B cell (primary cell): ENCODE measurements at regions not wholly inside any gene's neighbourhood (a gene's known extent, or its start where the extent isn't known, plus 50 kb on each side); places are given as distances from the start of the nearest gene placed in this dataset.

Source experiments
- ATAC-seq: fragments of 200-7000 bp; cut with Tn5 transposase; one replicate; pipeline ENCODE4 v1.10.0; 2021; ENCODE audit warnings: low read depth, mild to moderate bottlenecking, moderate number of reproducible peaks, moderate library complexity
- CTCF ChIA-PET: fragments of 350-600 bp; sonication (Branson Sonifier 250); formaldehyde crosslinking; loops from one replicate; lab custom pipeline; 2021; ENCODE audit warnings: antibody characterized with exemption, inconsistent platforms; lab: Charles Lee
- POLR2A ChIA-PET: fragments of 350-600 bp; sonication (Branson Sonifier 250); formaldehyde crosslinking; loops from one replicate; lab custom pipeline; 2021; ENCODE audit warnings: antibody characterized with exemption; lab: Charles Lee
- DNase-seq: peaks from one replicate; pipeline ENCODE4 v3.0.0; 2013
- H2AFZ ChIP-seq: 2 replicates; pipeline ENCODE4 v1.6.1; 2012; ENCODE audit warnings: mild to moderate bottlenecking, low read depth, low read length; ENCODE audit not compliant: insufficient read depth, poor library complexity, severe bottlenecking
- H3K27ac ChIP-seq, 2 donors: 1 replicate in 1 of 2; 2 replicates in 1 of 2; pipeline ENCODE4 v1.5.1; 2012 to 2013; ENCODE audit warnings: low read length in 2 of 2, mild to moderate bottlenecking in 2 of 2, moderate library complexity in 1 of 2
- H3K27me3 ChIP-seq, 4 experiments: fragments of 200-600 bp in 1 of 4; sonication (generic) in 1 of 4; replicated peaks in 1 of 4; 1 replicate in 2 of 4; 2 replicates in 2 of 4; pipeline versions ENCODE4 v1.6.1 to v1.7.0; 2013 to 2016; ENCODE audit warnings: low read length in 3 of 4, mild to moderate bottlenecking in 2 of 4, mixed read lengths in 1 of 4, moderate library complexity in 1 of 4; ENCODE audit not compliant: insufficient read depth in 4 of 4, control insufficient read depth in 3 of 4; ENCODE audit errors: control extremely low read depth in 1 of 4
- H3K36me3 ChIP-seq, 2 experiments: replicated peaks in 1 of 2; 1 replicate in 1 of 2; 2 replicates in 1 of 2; pipeline versions ENCODE4 v1.6.1 to v1.7.1; 2013; ENCODE audit warnings: low read length in 1 of 2; ENCODE audit not compliant: insufficient read depth in 2 of 2, control insufficient read depth in 1 of 2; ENCODE audit errors: control extremely low read depth in 1 of 2, extremely low read depth in 1 of 2
- H3K4me1 ChIP-seq, 2 donors: fragments of 200-600 bp in 1 of 2; sonication (generic) in 1 of 2; 1 replicate in 1 of 2; 2 replicates in 1 of 2; pipeline versions ENCODE4 v1.5.1 to v1.6.1; 2013 to 2017; ENCODE audit warnings: low read length in 2 of 2; ENCODE audit not compliant: control insufficient read depth in 2 of 2, insufficient read depth in 2 of 2
- H3K4me2 ChIP-seq: replicated peaks from 2 replicates; pipeline ENCODE3; 2012; ENCODE audit warnings: mild to moderate bottlenecking, low read depth, low read length; ENCODE audit not compliant: poor library complexity, severe bottlenecking
- H3K4me3 ChIP-seq, 5 experiments: fragments of 200-600 bp in 1 of 5; sonication (generic) in 1 of 5; 1 replicate in 3 of 5; 2 replicates in 2 of 5; pipeline versions ENCODE4 v1.5.1 to v1.7.0; 2011 to 2016; ENCODE audit warnings: low read length in 4 of 5, mild to moderate bottlenecking in 4 of 5, low read depth in 2 of 5, control low read depth in 1 of 5, moderate library complexity in 1 of 5; ENCODE audit not compliant: insufficient read depth in 1 of 5; ENCODE audit errors: control extremely low read depth in 1 of 5, extremely low read depth in 1 of 5
- H3K79me2 ChIP-seq: fragments of 200-600 bp; sonication (generic); one replicate; pipeline ENCODE4 v1.6.0; 2016; ENCODE audit warnings: low read length; ENCODE audit not compliant: control insufficient read depth, insufficient read depth
- H3K9ac ChIP-seq: fragments of 200-600 bp; sonication (generic); 2 replicates; pipeline ENCODE4 v1.6.1; 2017; ENCODE audit warnings: mild to moderate bottlenecking, low read length, moderate library complexity
- H3K9me3 ChIP-seq, 3 donors: one replicate each; pipeline versions ENCODE4 v1.6.1 to v1.7.1; 2013; ENCODE audit warnings: low read length in 2 of 3; ENCODE audit not compliant: control insufficient read depth in 2 of 3, insufficient read depth in 1 of 3; ENCODE audit errors: control extremely low read depth in 1 of 3
- H4K20me1 ChIP-seq: 2 replicates; pipeline ENCODE4 v1.6.0; 2012; ENCODE audit warnings: mild to moderate bottlenecking, low read length; ENCODE audit not compliant: insufficient read depth, control insufficient read depth, poor library complexity, severe bottlenecking
- H3K27ac Mint-ChIP-seq: one replicate; pipeline ENCODE4 v1.8.0; 2021; ENCODE audit warnings: mixed read lengths
- H3K27me3 Mint-ChIP-seq: one replicate; pipeline ENCODE4 v1.8.0; 2021; ENCODE audit warnings: mixed read lengths
- H3K4me1 Mint-ChIP-seq: one replicate; pipeline ENCODE4 v1.8.0; 2021; ENCODE audit warnings: mixed read lengths
- H3K4me3 Mint-ChIP-seq: one replicate; pipeline ENCODE4 v1.8.0; 2021; ENCODE audit warnings: mixed read lengths
- H3K9me3 Mint-ChIP-seq: one replicate; pipeline ENCODE4 v1.8.0; 2022; ENCODE audit warnings: mixed read lengths; ENCODE audit not compliant: insufficient read depth
- EZH2 ChIP-seq: IDR thresholded peaks from 2 replicates; pipeline ENCODE4 v1.6.1; 2012; ENCODE audit warnings: borderline replicate concordance, low read depth, mild to moderate bottlenecking, moderate library complexity, low read length; ENCODE audit not compliant: insufficient read depth, poor library complexity, severe bottlenecking
- WGBS: methylation state at CpG from one replicate; pipeline ENCODE4 v1.1.5; 2013; ENCODE audit warnings: missing lambda C conversion rate; ENCODE audit not compliant: insufficient coverage; 5-methylcytosine and 5-hydroxymethylcytosine counted together
- intact Hi-C: fragments of 100-400 bp; cut with micrococcal nuclease; formaldehyde crosslinking; loops from one replicate; pipeline ENCODE4 v1.10.0; 2022
- TF ChIP-seq, protein P1 (sequence below): fragments of 200-600 bp; IDR thresholded peaks from one replicate; pipeline ENCODE4 v1.8.0; 2022; ENCODE audit warnings: antibody characterized with exemption, mild to moderate bottlenecking

DNA sequence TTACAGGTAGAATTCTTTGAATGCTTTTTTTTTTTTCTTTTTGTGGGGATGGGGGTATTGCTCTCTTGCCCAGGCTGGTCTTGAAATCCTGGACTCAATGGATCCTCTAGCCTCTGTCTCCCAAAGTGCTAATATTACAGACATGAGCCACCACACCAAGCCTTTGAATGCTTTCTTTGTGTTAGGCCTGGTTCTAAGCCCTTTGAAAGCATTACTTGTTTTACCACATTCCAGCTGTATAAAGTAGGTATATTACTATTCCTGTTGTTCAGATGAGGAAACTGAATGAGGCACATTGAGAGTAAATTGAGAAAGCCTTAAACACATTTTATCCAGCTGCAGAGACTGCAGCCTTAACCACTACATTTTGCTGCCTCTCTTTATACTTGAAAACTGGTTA, 841.8 kb upstream of the ADGRL4 start:
- CTCF ChIA-PET, result no interaction called here
- Histone ChIP-seq H2AFZ (no peak overlapping the region), H3K9ac (no peak overlapping the region), H3K4me2 (no peak overlapping the region), H3K4me1 (no peaks in the 10 kb centered on the region), H3K79me2 (no peaks in the 10 kb centered on the region), H3K27me3 (no peaks in the 10 kb centered on the region), H4K20me1 (no peaks in the 10 kb centered on the region), H3K36me3 (no peaks in the 10 kb centered on the region), H3K9me3 (peaks cover 0 to 1% (median 0%) of the 10 kb centered on the region in 3 donors), H3K4me3 (no peak overlapping the region), H3K27ac (no peak overlapping the region)
- no peaks in the 10 kb centered on the region for H3K4me1 Mint-ChIP-seq
- DNase-seq (no peak), ATAC-seq (no peak)
- H3K27me3 Mint-ChIP-seq, result no peaks in the 10 kb centered on the region
- POLR2A ChIA-PET, result no interaction called here
- no peak overlapping the region for H3K4me3 Mint-ChIP-seq
- no peak for TF ChIP-seq EZH2
- TF ChIP-seq, protein P1, sequence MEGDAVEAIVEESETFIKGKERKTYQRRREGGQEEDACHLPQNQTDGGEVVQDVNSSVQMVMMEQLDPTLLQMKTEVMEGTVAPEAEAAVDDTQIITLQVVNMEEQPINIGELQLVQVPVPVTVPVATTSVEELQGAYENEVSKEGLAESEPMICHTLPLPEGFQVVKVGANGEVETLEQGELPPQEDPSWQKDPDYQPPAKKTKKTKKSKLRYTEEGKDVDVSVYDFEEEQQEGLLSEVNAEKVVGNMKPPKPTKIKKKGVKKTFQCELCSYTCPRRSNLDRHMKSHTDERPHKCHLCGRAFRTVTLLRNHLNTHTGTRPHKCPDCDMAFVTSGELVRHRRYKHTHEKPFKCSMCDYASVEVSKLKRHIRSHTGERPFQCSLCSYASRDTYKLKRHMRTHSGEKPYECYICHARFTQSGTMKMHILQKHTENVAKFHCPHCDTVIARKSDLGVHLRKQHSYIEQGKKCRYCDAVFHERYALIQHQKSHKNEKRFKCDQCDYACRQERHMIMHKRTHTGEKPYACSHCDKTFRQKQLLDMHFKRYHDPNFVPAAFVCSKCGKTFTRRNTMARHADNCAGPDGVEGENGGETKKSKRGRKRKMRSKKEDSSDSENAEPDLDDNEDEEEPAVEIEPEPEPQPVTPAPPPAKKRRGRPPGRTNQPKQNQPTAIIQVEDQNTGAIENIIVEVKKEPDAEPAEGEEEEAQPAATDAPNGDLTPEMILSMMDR, result no peak
- H3K9me3 Mint-ChIP-seq, result no peaks in the 10 kb centered on the region
- H3K27ac Mint-ChIP-seq, result no peak overlapping the region
- intact Hi-C loops, result no loop called here

DNA sequence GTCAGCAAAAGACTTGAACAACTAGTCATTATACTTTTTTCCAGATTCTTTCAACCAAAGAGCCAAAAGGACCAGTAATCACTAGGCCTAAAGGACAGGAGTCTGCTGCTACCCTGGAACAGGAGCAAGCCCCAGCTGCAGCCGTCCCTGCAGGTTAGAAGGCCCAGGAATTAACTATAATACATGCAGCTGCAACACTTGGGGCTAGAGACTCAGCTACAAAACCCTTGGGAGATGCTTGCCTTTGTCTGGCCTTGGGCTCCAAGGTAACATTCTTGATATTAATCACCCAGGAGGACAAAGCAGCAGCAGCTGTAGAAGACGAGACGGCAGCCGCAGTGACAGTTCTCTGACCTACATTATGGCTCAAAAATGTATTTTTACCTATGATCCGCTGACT, 841.2 kb upstream of the ADGRL4 start:
- WGBS, result 79% methylated on average over 5 of the region's 5 CpGs
- Histone ChIP-seq H2AFZ (no peak overlapping the region), H3K27me3 (no peaks in the 10 kb centered on the region), H3K9ac (no peak overlapping the region), H3K4me1 (no peaks in the 10 kb centered on the region), H3K9me3 (peaks cover 0 to 1% (median 0%) of the 10 kb centered on the region in 3 donors), H3K36me3 (no peaks in the 10 kb centered on the region), H3K79me2 (no peaks in the 10 kb centered on the region), H4K20me1 (no peaks in the 10 kb centered on the region), H3K4me2 (no peak overlapping the region), H3K4me3 (no peak overlapping the region), H3K27ac (no peak overlapping the region)
- intact Hi-C loops, result no loop called here
- H3K4me3 Mint-ChIP-seq, result no peak overlapping the region
- DNase-seq (no peak), ATAC-seq (no peak)
- CTCF ChIA-PET, result no interaction called here
- no peaks in the 10 kb centered on the region for H3K4me1 Mint-ChIP-seq
- no peak overlapping the region for H3K27ac Mint-ChIP-seq
- TF ChIP-seq, protein P1, result no peak
- TF ChIP-seq EZH2, result no peak
- no peaks in the 10 kb centered on the region for H3K27me3 Mint-ChIP-seq
- H3K9me3 Mint-ChIP-seq, result no peaks in the 10 kb centered on the region
- POLR2A ChIA-PET, result no interaction called here
